Gastroesophageal sphincter (tissue), 3 donors: ENCODE measurements at regions not wholly inside any gene's neighbourhood (a gene's known extent, or its start where the extent isn't known, plus 50 kb on each side); places are given as distances from the start of the nearest gene placed in this dataset.

Experiments
- EP300 ChIP-seq: sonication (generic); formaldehyde crosslinking; IDR thresholded peaks from one replicate; pipeline ENCODE4 v1.6.1; 2017; ENCODE audit warnings: antibody characterized with exemption, mild to moderate bottlenecking
- POLR2A ChIP-seq, 2 donors: fragments of 450-650 bp; IDR thresholded peaks; one replicate each; pipeline ENCODE4 v1.6.1; 2017; ENCODE audit warnings: antibody characterized with exemption in 2 of 2, mild to moderate bottlenecking in 2 of 2, moderate library complexity in 1 of 2
- POLR2AphosphoS5 ChIP-seq: sonication (generic); formaldehyde crosslinking; IDR thresholded peaks from one replicate; pipeline ENCODE4 v1.6.1; 2017; ENCODE audit warnings: antibody characterized with exemption
- TF ChIP-seq, protein P1 (sequence below), 4 experiments: fragments of 200-600 bp in 2 of 4; fragments of 450-650 bp in 2 of 4; sonication (generic) in 1 of 4; IDR thresholded peaks; one replicate each; pipeline ENCODE4 v1.5.1; 2017 to 2019; ENCODE audit warnings: antibody characterized with exemption in 4 of 4, mild to moderate bottlenecking in 2 of 4, moderate library complexity in 2 of 4

GRCh38 chr12:54795644-54796043 is 58.7 kb upstream of the MUCL1 start:
- TF ChIP-seq POLR2AphosphoS5, result no peak
- no peak for TF ChIP-seq POLR2A (IDR thresholded peaks at IDR 0.05)
- TF ChIP-seq, protein P1, sequence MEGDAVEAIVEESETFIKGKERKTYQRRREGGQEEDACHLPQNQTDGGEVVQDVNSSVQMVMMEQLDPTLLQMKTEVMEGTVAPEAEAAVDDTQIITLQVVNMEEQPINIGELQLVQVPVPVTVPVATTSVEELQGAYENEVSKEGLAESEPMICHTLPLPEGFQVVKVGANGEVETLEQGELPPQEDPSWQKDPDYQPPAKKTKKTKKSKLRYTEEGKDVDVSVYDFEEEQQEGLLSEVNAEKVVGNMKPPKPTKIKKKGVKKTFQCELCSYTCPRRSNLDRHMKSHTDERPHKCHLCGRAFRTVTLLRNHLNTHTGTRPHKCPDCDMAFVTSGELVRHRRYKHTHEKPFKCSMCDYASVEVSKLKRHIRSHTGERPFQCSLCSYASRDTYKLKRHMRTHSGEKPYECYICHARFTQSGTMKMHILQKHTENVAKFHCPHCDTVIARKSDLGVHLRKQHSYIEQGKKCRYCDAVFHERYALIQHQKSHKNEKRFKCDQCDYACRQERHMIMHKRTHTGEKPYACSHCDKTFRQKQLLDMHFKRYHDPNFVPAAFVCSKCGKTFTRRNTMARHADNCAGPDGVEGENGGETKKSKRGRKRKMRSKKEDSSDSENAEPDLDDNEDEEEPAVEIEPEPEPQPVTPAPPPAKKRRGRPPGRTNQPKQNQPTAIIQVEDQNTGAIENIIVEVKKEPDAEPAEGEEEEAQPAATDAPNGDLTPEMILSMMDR (IDR thresholded peaks at IDR 0.05), result no peak
- no peak for TF ChIP-seq EP300
